Heart right ventricle (tissue), 16 donors: ENCODE measurements at regions not wholly inside any gene's neighbourhood (a gene's known extent, or its start where the extent isn't known, plus 50 kb on each side); places are given as distances from the start of the nearest gene placed in this dataset.

Experiments
- ATAC-seq, 8 donors: fragments of 200-7000 bp; cut with Tn5 transposase; one replicate each; pipeline ENCODE4 v1.9.1; 2020; ENCODE audit warnings: mild to moderate bottlenecking in 8 of 8, moderate library complexity in 8 of 8, moderate number of reproducible peaks in 1 of 8
- DNase-seq, 2 donors: peaks; one replicate each; pipeline ENCODE4 v3.0.0-alpha.2; 2020
- H3K27ac ChIP-seq, 10 donors: fragments of 200-600 bp; sonication (generic) in 2 of 10; one replicate each; pipeline versions ENCODE4 v1.5.0 to v1.8.0; 2020 to 2022; ENCODE audit warnings: mild to moderate bottlenecking in 3 of 10
- H3K27me3 ChIP-seq, 7 donors: fragments of 200-600 bp; one replicate each; pipeline ENCODE4 v1.8.0; 2021 to 2022; ENCODE audit warnings: mild to moderate bottlenecking in 2 of 7
- H3K36me3 ChIP-seq, 9 donors: fragments of 200-600 bp; sonication (generic) in 1 of 9; one replicate each; pipeline versions ENCODE4 v1.5.0 to v1.8.0; 2020 to 2022; ENCODE audit warnings: mild to moderate bottlenecking in 2 of 9
- H3K4me1 ChIP-seq, 9 donors: fragments of 200-600 bp; sonication (generic) in 1 of 9; one replicate each; pipeline versions ENCODE4 v1.5.0 to v1.8.0; 2020 to 2022; ENCODE audit warnings: mild to moderate bottlenecking in 4 of 9
- H3K4me3 ChIP-seq, 10 donors: fragments of 200-600 bp; sonication (generic) in 2 of 10; one replicate each; pipeline versions ENCODE4 v1.5.0 to v1.8.0; 2020 to 2022; ENCODE audit warnings: mild to moderate bottlenecking in 7 of 10, moderate library complexity in 2 of 10
- H3K9me3 ChIP-seq, 11 donors: fragments of 200-600 bp in 10 of 11; sonication (generic) in 2 of 11; one replicate each; pipeline versions ENCODE4 v1.5.0 to v1.8.0; 2013 to 2022; ENCODE audit warnings: mild to moderate bottlenecking in 2 of 11, control low read depth in 1 of 11, moderate library complexity in 1 of 11
- CTCF ChIP-seq, 9 donors: fragments of 200-600 bp; sonication (generic) in 2 of 9; IDR thresholded peaks; one replicate each; pipeline versions ENCODE4 v1.5.0 to v1.8.0; 2021 to 2022; ENCODE audit warnings: antibody characterized with exemption in 9 of 9, mild to moderate bottlenecking in 5 of 9, moderate library complexity in 1 of 9
- WGBS, 2 donors: extraction: QIAGEN DNeasy Blood & Tissue Kit; methylation state at CpG; one replicate each; pipeline ENCODE4 v1.1.7; 2013; ENCODE audit warnings: inconsistent platforms in 1 of 2; 5-methylcytosine and 5-hydroxymethylcytosine counted together
- intact Hi-C, 10 donors: fragments of 100-400 bp; cut with DNase I; formaldehyde crosslinking; loops; one replicate each; pipeline versions ENCODE4 v1.11.1 to v1.14.2; 2022
- donor health status: Arrhythmogenic right ventricular cardiomyopathy.
- donor health status: ischemic (EF 13 %, LVEDD 7.1; RV severe dilation, severe dysfunction).
- donor health status: healthy with polysubstance abuse.
- donor health status: DM: no; HTN: yes; CAD: no.
- donor health status: DM: no; HTN: no; CAD: no.
- donor health status: ischemic (EF 25% LVEDD 6.9; RV normal size, moderate dysfunction).
- donor health status: ischemic (EF 25% LVEDD 5.7; RV mildly dilated, moderate dysfunction).
- donor health status: healthy.
- donor health status: DM: yes; HTN: yes; CAD: no.
- donor health status: Ischemic cardiomyopathy.
- donor health status: ischemic (EF 35%, LVEDD 5.7; RV mildly dilated, moderate dysfunction).
- donor health status: nonischemic (EF 11% LVEDD 7.7; RV severe dilation, severe dysfunction).
- donor health status: DM: yes; HTN: yes; CAD: no.
- donor health status: PGD.
- donor health status: ischemic (EF 29% LVEDD 5.4; RV normal size, mild dysfunction).
- donor health status: nonischemic (EF 23%, LVEDD 6.1; RV moderate dilation, normal function).

- intact Hi-C loops, result no loop called here
- Histone ChIP-seq H3K4me1 (no peaks in the 10 kb centered on the region), H3K36me3 (no peaks in the 10 kb centered on the region), H3K9me3 (no peaks in the 10 kb centered on the region), H3K4me3 (no peak overlapping the region), H3K27me3 (no peaks in the 10 kb centered on the region), H3K27ac (no peak overlapping the region)
- TF ChIP-seq CTCF (IDR thresholded peaks at IDR 0.05), result no peak
- no peak for ATAC-seq
- WGBS, 2 donors, result 89 to 93% methylated on average over 1 of the region's 1 CpG
- no peak for DNase-seq
Observed at GRCh38 chr7:88688222-88688621, 71.3 kb upstream of the ZNF804B start.

- H3K27ac ChIP-seq, result no peak overlapping the region
- DNase-seq (no peak), ATAC-seq (no peak)
- H3K4me1 ChIP-seq, result no peaks in the 10 kb centered on the region
- H3K4me3 ChIP-seq, result no peak overlapping the region
- H3K27me3 ChIP-seq, result no peaks in the 10 kb centered on the region
- no peak for TF ChIP-seq CTCF (IDR thresholded peaks at IDR 0.05)
- H3K9me3 ChIP-seq, result no peaks in the 10 kb centered on the region
- H3K36me3 ChIP-seq, result no peaks in the 10 kb centered on the region
- WGBS, 2 donors, result 93 to 96% methylated on average over 30 of the region's 30 CpGs
- intact Hi-C loops, result no loop called here
Observed at GRCh38 chr7:88686468-88687229, 72.9 kb upstream of the ZNF804B start.

- no peak for TF ChIP-seq CTCF (IDR thresholded peaks at IDR 0.05)
- 94 to 97% methylated on average over 2 of the region's 2 CpGs for WGBS, 2 donors
- H3K36me3 ChIP-seq, result no peaks in the 10 kb centered on the region
- no peaks in the 10 kb centered on the region for H3K27me3 ChIP-seq
- H3K9me3 ChIP-seq, result peaks cover 0 to 3% (median 0%) of the 10 kb centered on the region in 11 donors
- no peak for DNase-seq
- no peak overlapping the region for H3K27ac ChIP-seq
- no peaks in the 10 kb centered on the region for H3K4me1 ChIP-seq
- ATAC-seq, result no peak
- intact Hi-C loops, result no loop called here
- H3K4me3 ChIP-seq, result no peak overlapping the region
Observed at GRCh38 chr7:88681682-88682081, 77.8 kb upstream of the ZNF804B start.

- TF ChIP-seq CTCF (IDR thresholded peaks at IDR 0.05), result no peak
- Histone ChIP-seq H3K4me1 (no peaks in the 10 kb centered on the region), H3K27ac (no peak overlapping the region), H3K9me3 (no peaks in the 10 kb centered on the region), H3K36me3 (no peaks in the 10 kb centered on the region), H3K4me3 (no peak overlapping the region), H3K27me3 (no peaks in the 10 kb centered on the region)
- intact Hi-C loops, result no loop called here
- DNase-seq (no peak), ATAC-seq (no peak)
Observed at GRCh38 chr7:88670536-88670935, 89.0 kb upstream of the ZNF804B start.
